ENCODE measurements at regions not wholly inside any gene's neighbourhood (a gene's known extent, or its start where the extent isn't known, plus 50 kb on each side); places are given as distances from the start of the nearest gene placed in this dataset.

DNA sequence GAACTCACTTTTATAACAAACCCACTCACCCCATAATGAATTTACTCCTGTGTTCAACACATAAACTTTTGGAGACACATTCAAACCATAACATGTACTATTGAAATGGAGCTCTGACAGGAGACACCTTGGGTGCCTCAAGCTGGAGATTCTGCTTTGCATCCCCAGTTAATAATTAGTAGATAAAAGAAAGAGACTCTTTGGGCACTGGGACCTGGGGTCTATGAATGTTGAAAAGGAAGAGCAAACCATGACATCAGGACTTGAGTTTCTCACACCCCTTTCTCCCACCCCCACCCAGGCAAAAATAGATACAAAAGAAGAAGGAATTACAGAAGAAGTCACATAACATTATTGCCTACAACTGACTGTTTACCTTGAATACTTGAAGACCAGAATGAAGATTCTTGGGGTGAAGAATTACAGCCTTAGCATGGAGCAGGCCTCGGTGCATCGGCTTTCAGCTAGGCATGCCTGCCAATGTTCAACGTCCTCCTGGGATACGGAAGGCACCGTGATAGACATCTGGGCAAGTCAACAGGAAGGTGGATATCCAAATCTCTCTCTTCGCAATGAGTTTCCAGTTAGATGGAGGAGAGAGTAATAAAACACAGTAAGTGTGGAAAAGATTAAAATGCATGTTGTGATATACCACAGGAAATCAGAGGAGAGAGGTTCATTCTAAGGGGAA, 316.0 kb downstream of the TRIML1 start:
- Histone ChIP-seq H4K20me1 (ENCODE audit: insufficient read depth, low read length) (no peaks in the 10 kb centered on the region), H3K9me3 (replicated peaks; ENCODE audit: insufficient read depth, low read length) (no peaks in the 10 kb centered on the region), H3K9me2 (replicated peaks; ENCODE audit: insufficient read depth, low read length) (no peaks in the 10 kb centered on the region), H3K79me2 (ENCODE audit: low read length) (no peaks in the 10 kb centered on the region), H3K27me3 (replicated peaks; ENCODE audit: insufficient read depth, low read length) (no peaks in the 10 kb centered on the region), H3K27ac (ENCODE audit: low read length) (no peak overlapping the region), H3K4me1 (ENCODE audit: low read length) (no peaks in the 10 kb centered on the region), H3F3A (ENCODE audit: insufficient read depth, low read length) (no peaks in the 10 kb centered on the region), H3K4me2 (ENCODE audit: low read depth, low read length) (no peak overlapping the region), H3K4me3 (ENCODE audit: low read length) (no peak overlapping the region), H3K36me3 (replicated peaks; ENCODE audit: insufficient read depth, low read length) (no peaks in the 10 kb centered on the region), H2AFZ (ENCODE audit: low read length) (no peak overlapping the region), H3K9ac (ENCODE audit: low read length) (no peak overlapping the region)
- DNase-seq, result no peak
- TF ChIP-seq EZH2phosphoT487 (IDR thresholded peaks at IDR 0.05; ENCODE audit: low read length) (no peak), EZH2 (optimal IDR thresholded peaks at IDR 0.05; ENCODE audit: low read depth, low read length) (no peak), CTCF (IDR thresholded peaks at IDR 0.05; ENCODE audit: low read length) (no peak)

DNA sequence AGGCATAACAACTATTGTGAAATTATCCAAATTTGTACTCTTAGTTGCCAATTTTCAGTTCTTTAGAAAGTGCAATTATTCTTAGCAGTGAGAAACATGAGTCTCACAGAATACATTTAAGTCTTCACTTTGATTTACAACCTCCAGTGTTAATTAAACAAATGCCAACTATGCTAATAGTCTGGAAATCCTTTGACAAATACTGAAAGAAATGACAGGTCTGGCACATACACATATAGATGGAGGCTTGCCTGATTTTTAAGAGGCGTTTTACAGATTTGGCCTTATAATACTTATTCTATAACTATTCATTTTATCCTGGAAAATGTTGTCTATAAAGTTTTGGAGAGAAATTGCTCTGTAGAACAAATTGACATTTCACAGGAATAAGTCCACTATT, 320.1 kb downstream of the TRIML1 start:
- no peaks in the 10 kb centered on the region for H3K9me2 ChIP-seq (replicated peaks; ENCODE audit: insufficient read depth, low read length)
- TF ChIP-seq CTCF (IDR thresholded peaks at IDR 0.05; ENCODE audit: low read length) (no peak), EZH2phosphoT487 (IDR thresholded peaks at IDR 0.05; ENCODE audit: low read length) (no peak), EZH2 (optimal IDR thresholded peaks at IDR 0.05; ENCODE audit: low read depth, low read length) (no peak)

GRCh38 chr4:188463909-188464308, 324.7 kb downstream of the TRIML1 start:
- DNase-seq, result no peak
- H3K4me1 ChIP-seq (ENCODE audit: low read length), result no peaks in the 10 kb centered on the region
- H3K27ac ChIP-seq (ENCODE audit: low read length), result no peak overlapping the region
- TF ChIP-seq CTCF (IDR thresholded peaks at IDR 0.05; ENCODE audit: low read length), result no peak
- TF ChIP-seq EZH2 (optimal IDR thresholded peaks at IDR 0.05; ENCODE audit: low read depth, low read length), result no peak
- no peak for TF ChIP-seq EZH2phosphoT487 (IDR thresholded peaks at IDR 0.05; ENCODE audit: low read length)
- no peaks in the 10 kb centered on the region for H3K27me3 ChIP-seq (replicated peaks; ENCODE audit: insufficient read depth, low read length)
- H3K9ac ChIP-seq (ENCODE audit: low read length), result no peak overlapping the region
- no peaks in the 10 kb centered on the region for H3K9me2 ChIP-seq (replicated peaks; ENCODE audit: insufficient read depth, low read length)
- no peak overlapping the region for H2AFZ ChIP-seq (ENCODE audit: low read length)
- H3K4me3 ChIP-seq (ENCODE audit: low read length), result no peak overlapping the region
- H4K20me1 ChIP-seq (ENCODE audit: insufficient read depth, low read length), result no peaks in the 10 kb centered on the region
- no peaks in the 10 kb centered on the region for H3K36me3 ChIP-seq (replicated peaks; ENCODE audit: insufficient read depth, low read length)
- H3K79me2 ChIP-seq (ENCODE audit: low read length), result no peaks in the 10 kb centered on the region
- H3K4me2 ChIP-seq (ENCODE audit: low read depth, low read length), result no peak overlapping the region
- H3F3A ChIP-seq (ENCODE audit: insufficient read depth, low read length), result no peaks in the 10 kb centered on the region
- no peaks in the 10 kb centered on the region for H3K9me3 ChIP-seq (replicated peaks; ENCODE audit: insufficient read depth, low read length)

More for the DNA sequence above, 320.1 kb downstream of the TRIML1 start:
- Histone ChIP-seq H4K20me1 (ENCODE audit: insufficient read depth, low read length) (no peaks in the 10 kb centered on the region), H3K9me3 (replicated peaks; ENCODE audit: insufficient read depth, low read length) (no peaks in the 10 kb centered on the region), H3K27ac (ENCODE audit: low read length) (no peak overlapping the region), H3F3A (ENCODE audit: insufficient read depth, low read length) (no peaks in the 10 kb centered on the region), H3K36me3 (replicated peaks; ENCODE audit: insufficient read depth, low read length) (no peaks in the 10 kb centered on the region), H3K79me2 (ENCODE audit: low read length) (no peaks in the 10 kb centered on the region), H3K9ac (ENCODE audit: low read length) (no peak overlapping the region), H3K4me1 (ENCODE audit: low read length) (no peaks in the 10 kb centered on the region), H2AFZ (ENCODE audit: low read length) (no peak overlapping the region), H3K27me3 (replicated peaks; ENCODE audit: insufficient read depth, low read length) (no peaks in the 10 kb centered on the region), H3K4me3 (ENCODE audit: low read length) (no peak overlapping the region), H3K4me2 (ENCODE audit: low read depth, low read length) (no peak overlapping the region)
- DNase-seq, result no peak
